ENCODE measurements at regions not wholly inside any gene's neighbourhood (a gene's known extent, or its start where the extent isn't known, plus 50 kb on each side); places are given as distances from the start of the nearest gene placed in this dataset.
"Not testable (repeated sequence)": the region's sequence is repeated elsewhere in the genome, so short reads cannot be mapped to it uniquely, and the experiment has no call there.

DNA sequence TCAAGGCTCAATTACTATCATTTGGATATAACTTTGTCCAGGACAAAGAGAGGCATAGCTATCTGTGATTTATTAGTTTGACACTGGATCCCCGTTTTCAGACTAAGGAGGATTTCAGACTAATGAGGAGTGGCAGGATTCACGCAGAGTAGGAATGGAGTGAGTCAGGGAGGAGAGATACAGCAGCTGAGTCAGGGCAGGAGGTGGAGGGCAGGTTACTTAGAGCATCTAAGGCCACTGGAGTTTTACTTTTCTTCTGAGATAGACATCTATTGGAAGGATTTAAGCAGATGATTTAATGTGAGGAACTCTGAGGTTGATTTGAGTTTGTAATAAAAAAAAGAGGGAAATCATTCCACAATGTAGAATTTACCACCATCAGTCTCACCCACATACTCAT, 110.6 kb downstream of the RPIA start:
- H3K4me1 ChIP-seq; H3K9me3 ChIP-seq; ATAC-seq; H3K4me3 ChIP-seq; H3K27me3 ChIP-seq; DNase-seq; H3K27ac ChIP-seq; intact Hi-C loops (cut with DNase I); H3K36me3 ChIP-seq: not testable (repeated sequence)
- 34% methylated on average over 2 of the region's 2 CpGs for WGBS (ENCODE audit: insufficient coverage, low coverage, low lambda C conversion rate, missing lambda C conversion rate)

DNA sequence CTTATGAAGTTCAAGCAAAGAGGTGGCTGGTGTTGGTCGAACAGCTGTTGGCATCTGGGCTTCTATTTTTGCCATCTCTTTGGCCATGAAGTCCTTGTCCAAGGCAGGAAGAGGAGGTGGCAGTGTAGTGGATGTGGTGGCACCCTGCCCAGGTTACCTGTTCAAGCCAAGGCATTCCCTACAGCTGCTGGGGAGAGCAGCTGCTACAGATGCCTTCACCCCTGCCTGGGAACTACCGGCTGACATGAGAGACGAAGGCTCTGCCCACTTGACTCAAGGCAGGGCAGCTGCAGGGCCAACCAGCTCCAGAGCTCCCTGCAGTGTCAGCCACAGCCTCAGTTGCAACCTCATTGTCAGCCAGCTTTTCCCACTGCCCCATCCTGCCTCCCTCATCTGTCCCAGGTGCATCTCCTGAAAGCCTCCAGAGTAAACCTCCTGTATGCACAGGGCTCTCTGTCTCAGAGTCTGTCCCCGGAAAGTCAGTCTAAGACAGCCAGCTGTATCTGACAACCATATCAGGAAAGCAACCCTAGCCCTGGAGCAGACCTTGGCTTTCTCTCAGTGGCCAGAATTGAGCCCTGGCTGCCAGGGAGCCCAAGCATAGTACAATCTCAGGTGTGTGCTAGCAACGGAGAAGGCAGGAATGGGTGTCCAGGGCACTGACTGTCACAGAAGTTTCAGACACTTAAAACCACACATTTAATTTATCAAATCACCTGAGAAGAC, 115.9 kb downstream of the RPIA start:
- H3K4me3 ChIP-seq: no peak overlapping the region
- intact Hi-C loops (cut with DNase I): no loop called here
- no peak for DNase-seq
- H3K4me1 ChIP-seq: no peaks in the 10 kb centered on the region
- H3K27me3 ChIP-seq: no peaks in the 10 kb centered on the region
- no peaks in the 10 kb centered on the region for H3K36me3 ChIP-seq
- WGBS (ENCODE audit: insufficient coverage, low coverage, low lambda C conversion rate, missing lambda C conversion rate): 25% methylated on average over 2 of the region's 5 CpGs
- no peak for ATAC-seq
- H3K27ac ChIP-seq: no peak overlapping the region
- no peak for TF ChIP-seq POLR2A (IDR thresholded peaks at IDR 0.05)
- TF ChIP-seq, protein P1, sequence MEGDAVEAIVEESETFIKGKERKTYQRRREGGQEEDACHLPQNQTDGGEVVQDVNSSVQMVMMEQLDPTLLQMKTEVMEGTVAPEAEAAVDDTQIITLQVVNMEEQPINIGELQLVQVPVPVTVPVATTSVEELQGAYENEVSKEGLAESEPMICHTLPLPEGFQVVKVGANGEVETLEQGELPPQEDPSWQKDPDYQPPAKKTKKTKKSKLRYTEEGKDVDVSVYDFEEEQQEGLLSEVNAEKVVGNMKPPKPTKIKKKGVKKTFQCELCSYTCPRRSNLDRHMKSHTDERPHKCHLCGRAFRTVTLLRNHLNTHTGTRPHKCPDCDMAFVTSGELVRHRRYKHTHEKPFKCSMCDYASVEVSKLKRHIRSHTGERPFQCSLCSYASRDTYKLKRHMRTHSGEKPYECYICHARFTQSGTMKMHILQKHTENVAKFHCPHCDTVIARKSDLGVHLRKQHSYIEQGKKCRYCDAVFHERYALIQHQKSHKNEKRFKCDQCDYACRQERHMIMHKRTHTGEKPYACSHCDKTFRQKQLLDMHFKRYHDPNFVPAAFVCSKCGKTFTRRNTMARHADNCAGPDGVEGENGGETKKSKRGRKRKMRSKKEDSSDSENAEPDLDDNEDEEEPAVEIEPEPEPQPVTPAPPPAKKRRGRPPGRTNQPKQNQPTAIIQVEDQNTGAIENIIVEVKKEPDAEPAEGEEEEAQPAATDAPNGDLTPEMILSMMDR (IDR thresholded peaks at IDR 0.05): no peak
- no peaks in the 10 kb centered on the region for H3K9me3 ChIP-seq

DNA sequence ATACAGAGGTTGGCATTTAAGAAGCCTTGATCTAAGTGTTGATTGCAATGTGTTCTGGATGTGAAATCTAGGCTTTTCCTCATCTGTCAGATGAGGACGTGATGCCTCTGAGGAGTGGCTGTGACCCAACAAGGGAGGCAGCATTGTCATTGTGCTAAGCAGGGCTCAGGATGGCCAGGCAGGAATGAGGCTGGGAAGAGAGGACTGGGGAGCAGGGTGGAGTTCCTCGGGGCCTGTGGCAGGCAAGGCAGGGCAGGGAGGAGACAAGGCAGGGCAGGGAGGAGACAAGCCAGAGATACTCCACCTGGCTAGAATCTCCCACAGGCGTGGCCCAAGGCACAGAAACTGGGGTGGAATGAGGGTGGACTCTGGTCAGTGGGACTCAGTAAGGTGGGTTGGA, 116.6 kb downstream of the RPIA start:
- H3K27ac ChIP-seq: no peak overlapping the region
- H3K9me3 ChIP-seq: no peaks in the 10 kb centered on the region
- DNase-seq (no peak), ATAC-seq (no peak)
- intact Hi-C loops (cut with DNase I): no loop called here
- no peaks in the 10 kb centered on the region for H3K36me3 ChIP-seq
- TF ChIP-seq POLR2A (IDR thresholded peaks at IDR 0.05): no peak
- TF ChIP-seq, protein P1 (IDR thresholded peaks at IDR 0.05): no peak
- 38% methylated on average over 3 of the region's 3 CpGs for WGBS (ENCODE audit: insufficient coverage, low coverage, low lambda C conversion rate, missing lambda C conversion rate)
- H3K27me3 ChIP-seq: no peaks in the 10 kb centered on the region
- H3K4me1 ChIP-seq: no peaks in the 10 kb centered on the region
- no peak overlapping the region for H3K4me3 ChIP-seq

DNA sequence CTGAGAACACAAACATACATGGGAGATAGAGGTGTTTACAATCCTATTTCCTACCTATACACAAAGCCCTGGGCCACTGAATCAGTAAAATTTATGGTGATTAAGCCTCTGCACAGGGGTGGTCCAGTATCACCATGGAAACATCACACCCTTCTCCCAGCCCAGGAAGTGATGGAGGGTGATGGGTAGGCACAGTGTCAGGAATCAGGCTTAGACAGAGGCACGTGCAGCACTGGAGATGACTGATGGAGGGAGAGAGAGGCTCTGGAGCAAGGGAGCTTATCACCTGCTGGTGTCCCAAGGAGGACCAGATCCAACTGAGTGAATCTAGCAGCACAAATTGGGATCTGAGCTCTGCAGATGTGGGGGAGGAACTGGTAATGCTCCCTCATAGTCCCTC, 117.2 kb downstream of the RPIA start:
- no peak for DNase-seq
- Histone ChIP-seq H3K4me3 (no peak overlapping the region), H3K4me1 (no peaks in the 10 kb centered on the region), H3K9me3 (no peaks in the 10 kb centered on the region), H3K27ac (no peak overlapping the region), H3K27me3 (no peaks in the 10 kb centered on the region), H3K36me3 (no peaks in the 10 kb centered on the region)
- ATAC-seq: no peak
- intact Hi-C loops (cut with DNase I): no loop called here
- 11% methylated on average over 1 of the region's 1 CpG for WGBS (ENCODE audit: insufficient coverage, low coverage, low lambda C conversion rate, missing lambda C conversion rate)
- TF ChIP-seq, protein P1 (IDR thresholded peaks at IDR 0.05): no peak
- no peak for TF ChIP-seq POLR2A (IDR thresholded peaks at IDR 0.05)

DNA sequence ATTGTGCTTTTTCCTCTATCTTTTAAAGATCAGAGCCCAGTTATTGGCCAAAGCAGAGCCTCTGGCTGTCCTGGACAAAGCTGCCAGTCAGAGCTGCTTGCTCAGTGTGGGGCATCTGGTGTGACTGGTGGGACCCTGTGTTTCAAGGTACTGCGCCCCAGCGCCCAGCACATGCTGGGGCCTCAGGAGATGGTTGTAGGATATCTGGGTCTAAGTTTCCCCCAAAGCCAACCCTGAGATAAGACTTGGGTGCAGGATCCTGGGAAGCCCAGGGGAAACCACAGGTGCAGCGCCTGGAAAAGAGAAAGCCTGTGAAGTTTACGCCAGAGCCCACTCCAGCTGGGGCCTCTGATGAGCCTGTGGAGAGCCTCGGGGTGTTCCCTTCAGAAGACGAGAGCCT, 117.7 kb downstream of the RPIA start:
- no peak overlapping the region for H3K27ac ChIP-seq
- intact Hi-C loops (cut with DNase I): no loop called here

More for the DNA sequence above, 117.7 kb downstream of the RPIA start:
- Histone ChIP-seq H3K4me3 (no peak overlapping the region), H3K9me3 (no peaks in the 10 kb centered on the region), H3K4me1 (no peaks in the 10 kb centered on the region), H3K36me3 (no peaks in the 10 kb centered on the region), H3K27me3 (no peaks in the 10 kb centered on the region)
- 92% methylated on average over 2 of the region's 6 CpGs for WGBS (ENCODE audit: insufficient coverage, low coverage, low lambda C conversion rate, missing lambda C conversion rate)
- TF ChIP-seq, protein P1 (IDR thresholded peaks at IDR 0.05): no peak
- no peak for TF ChIP-seq POLR2A (IDR thresholded peaks at IDR 0.05)
- ATAC-seq: no peak
- no peak for DNase-seq
